RWPE2 (cell line): ENCODE measurements at regions not wholly inside any gene's neighbourhood (a gene's known extent, or its start where the extent isn't known, plus 50 kb on each side); places are given as distances from the start of the nearest gene placed in this dataset.

ENCODE experiments used
- ATAC-seq: fragments of 200-7000 bp; cut with Tn5 transposase; 3 replicates; pipeline ENCODE4 v1.9.1; 2021; ENCODE audit warnings: low read depth
- DNase-seq: peaks from one replicate; pipeline ENCODE4 v3.0.0-alpha.2; 2020; ENCODE audit warnings: low spot score
- H3K27ac ChIP-seq: fragments of 450-650 bp; 2 replicates; pipeline ENCODE4 v1.5.1; 2017; ENCODE audit warnings: mild to moderate bottlenecking; ENCODE audit not compliant: poor library complexity, severe bottlenecking
- H3K27me3 ChIP-seq: fragments of 250-450 bp; sonication (Bioruptor Pico); 2 replicates; pipeline ENCODE4 v1.5.1; 2021; ENCODE audit warnings: mild to moderate bottlenecking, moderate library complexity; ENCODE audit not compliant: insufficient read depth, poor library complexity, severe bottlenecking
- H3K36me3 ChIP-seq: fragments of 250-450 bp; sonication (Bioruptor Pico); 2 replicates; pipeline ENCODE4 v1.5.1; 2020; ENCODE audit warnings: low read depth, mild to moderate bottlenecking, moderate library complexity
- H3K4me1 ChIP-seq: fragments of 250-450 bp; sonication (Bioruptor Pico); 2 replicates; pipeline ENCODE4 v1.5.1; 2021; ENCODE audit warnings: mild to moderate bottlenecking, moderate library complexity; ENCODE audit not compliant: insufficient read depth, poor library complexity, severe bottlenecking
- H3K4me3 ChIP-seq: fragments of 250-450 bp; sonication (Bioruptor Pico); 2 replicates; pipeline ENCODE4 v1.5.1; 2021; ENCODE audit warnings: mild to moderate bottlenecking, moderate library complexity; ENCODE audit not compliant: severe bottlenecking
- H3K9me3 ChIP-seq: fragments of 250-450 bp; sonication (Bioruptor Pico); 2 replicates; pipeline ENCODE4 v1.5.1; 2021; ENCODE audit warnings: mild to moderate bottlenecking, moderate library complexity; ENCODE audit not compliant: severe bottlenecking
- TF ChIP-seq, protein P1 (sequence below): fragments of 450-650 bp; IDR thresholded peaks from one replicate; pipeline ENCODE4 v1.5.1; 2017; ENCODE audit warnings: mild to moderate bottlenecking, moderate library complexity; ENCODE audit not compliant: poor library complexity, severe bottlenecking

DNA sequence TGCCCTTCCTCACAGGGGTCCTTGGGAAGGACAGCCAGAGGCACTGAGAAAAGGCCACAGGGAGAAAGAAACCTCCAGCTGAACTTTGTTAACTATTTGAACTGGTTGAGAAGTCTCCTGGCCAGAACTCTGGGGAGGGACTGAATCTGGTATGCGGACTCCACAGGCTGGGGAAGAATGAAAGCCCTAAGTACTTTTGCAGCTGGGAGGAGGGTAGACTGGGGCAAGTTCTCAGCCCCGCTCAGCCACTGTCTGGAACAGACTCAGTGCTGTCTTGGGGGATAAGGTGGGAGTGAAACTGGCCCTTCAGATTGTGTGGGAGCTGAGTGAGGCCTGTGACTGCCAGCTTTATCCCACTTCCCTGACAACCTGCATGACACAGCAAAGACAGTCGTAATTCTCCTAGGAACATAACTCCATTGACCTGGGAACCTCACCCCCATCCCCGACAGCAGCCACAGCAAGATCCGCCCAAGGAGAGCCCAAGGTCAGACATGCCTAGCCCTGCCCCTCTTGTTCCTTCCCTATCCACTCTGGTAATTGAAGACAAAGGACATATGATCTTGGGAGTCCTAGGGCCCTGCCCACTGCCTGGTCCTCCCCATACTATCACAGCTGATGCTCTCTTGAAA is 475.1 kb upstream of the CNTN5 start:
- Histone ChIP-seq H3K27ac (no peak overlapping the region), H3K27me3 (no peaks in the 10 kb centered on the region), H3K36me3 (no peaks in the 10 kb centered on the region), H3K4me3 (no peak overlapping the region), H3K4me1 (no peaks in the 10 kb centered on the region), H3K9me3 (no peaks in the 10 kb centered on the region)
- no peak for ATAC-seq
- no peak for DNase-seq
- TF ChIP-seq, protein P1, sequence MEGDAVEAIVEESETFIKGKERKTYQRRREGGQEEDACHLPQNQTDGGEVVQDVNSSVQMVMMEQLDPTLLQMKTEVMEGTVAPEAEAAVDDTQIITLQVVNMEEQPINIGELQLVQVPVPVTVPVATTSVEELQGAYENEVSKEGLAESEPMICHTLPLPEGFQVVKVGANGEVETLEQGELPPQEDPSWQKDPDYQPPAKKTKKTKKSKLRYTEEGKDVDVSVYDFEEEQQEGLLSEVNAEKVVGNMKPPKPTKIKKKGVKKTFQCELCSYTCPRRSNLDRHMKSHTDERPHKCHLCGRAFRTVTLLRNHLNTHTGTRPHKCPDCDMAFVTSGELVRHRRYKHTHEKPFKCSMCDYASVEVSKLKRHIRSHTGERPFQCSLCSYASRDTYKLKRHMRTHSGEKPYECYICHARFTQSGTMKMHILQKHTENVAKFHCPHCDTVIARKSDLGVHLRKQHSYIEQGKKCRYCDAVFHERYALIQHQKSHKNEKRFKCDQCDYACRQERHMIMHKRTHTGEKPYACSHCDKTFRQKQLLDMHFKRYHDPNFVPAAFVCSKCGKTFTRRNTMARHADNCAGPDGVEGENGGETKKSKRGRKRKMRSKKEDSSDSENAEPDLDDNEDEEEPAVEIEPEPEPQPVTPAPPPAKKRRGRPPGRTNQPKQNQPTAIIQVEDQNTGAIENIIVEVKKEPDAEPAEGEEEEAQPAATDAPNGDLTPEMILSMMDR: no peak

DNA sequence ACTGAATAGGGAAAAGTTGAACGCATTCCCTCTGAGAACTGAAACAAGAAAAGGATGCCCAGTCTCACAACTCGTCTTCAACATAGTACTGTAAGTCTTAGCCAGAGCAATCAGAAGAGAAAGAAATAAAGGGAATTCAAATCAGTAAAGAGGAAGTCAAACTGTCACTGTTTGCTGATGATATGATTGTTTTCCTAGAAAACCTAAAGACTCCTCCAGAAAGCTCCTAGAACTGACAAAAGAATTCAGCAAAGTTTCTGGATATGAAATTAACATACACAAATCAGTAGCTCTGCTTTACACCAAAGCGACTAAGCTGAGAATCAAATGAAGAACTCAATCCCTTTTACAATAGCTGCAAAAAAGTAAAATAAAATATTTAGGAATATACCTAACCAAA is 471.2 kb upstream of the CNTN5 start:
- Histone ChIP-seq H3K27me3 (no peaks in the 10 kb centered on the region), H3K4me3 (no peak overlapping the region), H3K4me1 (no peaks in the 10 kb centered on the region), H3K9me3 (no peaks in the 10 kb centered on the region), H3K36me3 (no peaks in the 10 kb centered on the region), H3K27ac (no peak overlapping the region)
- ATAC-seq: no peak
- TF ChIP-seq, protein P1: no peak
- no peak for DNase-seq

DNA sequence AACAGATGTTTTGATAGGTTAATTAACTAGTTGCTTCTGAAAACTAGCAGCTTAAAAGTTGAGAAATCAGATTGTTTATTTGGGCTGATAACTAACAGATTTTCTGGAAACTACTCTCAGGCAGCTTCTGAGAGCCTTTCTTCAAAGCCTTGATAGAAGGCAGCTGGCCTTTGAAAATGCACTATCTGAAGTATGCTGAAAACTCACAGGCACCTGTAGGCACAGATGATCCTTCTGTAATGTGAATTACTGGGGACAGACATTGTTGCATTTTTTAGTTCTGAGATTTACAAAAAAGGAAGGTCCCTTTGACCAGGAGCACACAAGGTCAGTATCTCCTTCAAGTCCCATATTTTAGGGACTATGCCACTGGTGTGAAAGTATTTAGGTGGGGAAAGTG is 460.8 kb upstream of the CNTN5 start:
- H3K4me3 ChIP-seq: no peak overlapping the region
- H3K4me1 ChIP-seq: peaks cover 16% of the 10 kb centered on the region
- TF ChIP-seq, protein P1: no peak
- ATAC-seq (no peak), DNase-seq (no peak)
- H3K27ac ChIP-seq: no peak overlapping the region
- H3K9me3 ChIP-seq: no peaks in the 10 kb centered on the region
- H3K36me3 ChIP-seq: no peaks in the 10 kb centered on the region
- no peaks in the 10 kb centered on the region for H3K27me3 ChIP-seq

DNA sequence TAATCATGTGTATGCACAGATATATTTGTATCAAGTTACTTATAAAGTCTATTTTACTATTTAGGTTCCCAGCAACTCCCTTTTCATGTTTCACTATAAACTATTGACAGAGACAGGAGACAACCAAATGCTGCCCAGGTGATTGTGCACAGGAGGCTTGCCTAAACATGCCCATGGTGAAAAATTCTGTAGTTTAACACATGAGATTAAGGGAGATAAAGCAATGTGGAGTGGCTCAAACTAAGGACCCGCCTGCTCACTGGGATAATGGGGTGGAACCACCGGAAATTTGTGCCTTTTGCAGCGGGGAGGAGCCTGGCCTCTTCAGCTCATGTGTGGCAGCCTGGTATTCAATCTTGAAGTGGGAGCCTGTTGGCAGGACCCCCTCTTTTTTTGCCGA is 459.5 kb upstream of the CNTN5 start:
- DNase-seq: no peak
- no peaks in the 10 kb centered on the region for H3K27me3 ChIP-seq

More for the DNA sequence above, 459.5 kb upstream of the CNTN5 start:
- Histone ChIP-seq H3K27ac (no peak overlapping the region), H3K4me3 (no peak overlapping the region), H3K9me3 (no peaks in the 10 kb centered on the region), H3K36me3 (no peaks in the 10 kb centered on the region), H3K4me1 (peaks cover 16% of the 10 kb centered on the region)
- TF ChIP-seq, protein P1: no peak
- peak; percentile 54 for ATAC-seq
